NCI-H82 (cell line): ENCODE measurements at regions not wholly inside any gene's neighbourhood (a gene's known extent, or its start where the extent isn't known, plus 50 kb on each side); places are given as distances from the start of the nearest gene placed in this dataset.

Experiments
- DNase-seq: peaks from one replicate; lab custom pipeline; 2025; lab: John Stamatoyannopoulos, UW

GRCh38 chr15:47997195-47998080 lies 123.4 kb upstream of the SLC24A5 start:
- no peak for DNase-seq

GRCh38 chr15:47998619-47999019 lies 122.2 kb upstream of the SLC24A5 start:
- no peak for DNase-seq

GRCh38 chr15:48001393-48002039 lies 119.3 kb upstream of the SLC24A5 start:
- DNase-seq, result peak; percentile 27

GRCh38 chr15:48002767-48003166 lies 118.0 kb upstream of the SLC24A5 start:
- no peak for DNase-seq

GRCh38 chr15:48003441-48003840 lies 117.3 kb upstream of the SLC24A5 start:
- DNase-seq, result no peak

GRCh38 chr15:48005077-48005476 lies 115.7 kb upstream of the SLC24A5 start:
- DNase-seq, result no peak

GRCh38 chr15:48006031-48006511 lies 114.7 kb upstream of the SLC24A5 start:
- no peak for DNase-seq

GRCh38 chr15:48010316-48010715 lies 110.5 kb upstream of the SLC24A5 start:
- no peak for DNase-seq

- DNase-seq, result no peak
Measured at GRCh38 chr15:48012191-48012590, 108.6 kb upstream of the SLC24A5 start.

- DNase-seq, result no peak
Measured at GRCh38 chr15:48016865-48017264, 103.9 kb upstream of the SLC24A5 start.

- no peak for DNase-seq
Measured at GRCh38 chr15:48017747-48018146, 103.0 kb upstream of the SLC24A5 start.

- DNase-seq, result peak; percentile 97
Measured at GRCh38 chr15:48020166-48020565, 100.6 kb upstream of the SLC24A5 start.

- DNase-seq, result peak; percentile 70
Measured at GRCh38 chr15:48021336-48022086, 99.3 kb upstream of the SLC24A5 start.

GRCh38 chr15:48025118-48025517 lies 95.7 kb upstream of the SLC24A5 start:
- peak; percentile 39 for DNase-seq

- no peak for DNase-seq
Measured at GRCh38 chr15:48028712-48029111, 92.1 kb upstream of the SLC24A5 start.

GRCh38 chr15:48029642-48030041 lies 91.1 kb upstream of the SLC24A5 start:
- no peak for DNase-seq

- no peak for DNase-seq
Measured at GRCh38 chr15:48031466-48031865, 89.3 kb upstream of the SLC24A5 start.

- no peak for DNase-seq
Measured at GRCh38 chr15:48031973-48032372, 88.8 kb upstream of the SLC24A5 start.

GRCh38 chr15:48032911-48033310 lies 87.9 kb upstream of the SLC24A5 start:
- DNase-seq, result no peak

- no peak for DNase-seq
Measured at GRCh38 chr15:48038221-48038620, 82.6 kb upstream of the SLC24A5 start.

- peak; percentile 83 for DNase-seq
Measured at GRCh38 chr15:48040166-48040817, 80.5 kb upstream of the SLC24A5 start.

GRCh38 chr15:48041454-48041853 lies 79.3 kb upstream of the SLC24A5 start:
- peak; percentile 12 for DNase-seq
